SK-N-SH treated with all-trans-retinoic acid at 6 μM for 48 hours (cell line): ENCODE measurements at regions not wholly inside any gene's neighbourhood (a gene's known extent, or its start where the extent isn't known, plus 50 kb on each side); places are given as distances from the start of the nearest gene placed in this dataset.

Source experiments
- ATAC-seq: fragments of 200-7000 bp; cut with Tn5 transposase; 3 replicates; pipeline ENCODE4 v1.9.1; 2020; ENCODE audit warnings: mild to moderate bottlenecking, moderate library complexity
- ARNTL ChIP-seq: fragments of 450-650 bp; formaldehyde crosslinking; IDR thresholded peaks from 2 replicates; pipeline ENCODE4 v1.5.0; 2020; ENCODE audit warnings: low read depth, mild to moderate bottlenecking, moderate library complexity, borderline replicate concordance
- BACH2 ChIP-seq: fragments of 250-450 bp; sonication (Bioruptor Pico); IDR thresholded peaks from 2 replicates; pipeline ENCODE4 v1.9.0; 2021; ENCODE audit warnings: mild to moderate bottlenecking, borderline replicate concordance
- CSDC2 ChIP-seq: fragments of 250-450 bp; sonication (Bioruptor Pico); IDR thresholded peaks from 2 replicates; pipeline ENCODE4 v1.5.0; 2020; ENCODE audit warnings: mild to moderate bottlenecking, moderate library complexity
- ESRRG ChIP-seq: fragments of 250-450 bp; sonication (Bioruptor Pico); IDR thresholded peaks from 2 replicates; pipeline ENCODE4 v1.6.1; 2021; ENCODE audit warnings: mild to moderate bottlenecking
- GLIS3 ChIP-seq: fragments of 250-450 bp; sonication (Bioruptor Pico); IDR thresholded peaks from 2 replicates; pipeline ENCODE4 v1.5.0; 2020; ENCODE audit warnings: mild to moderate bottlenecking, moderate library complexity
- ISL1 ChIP-seq: fragments of 250-450 bp; sonication (Bioruptor Pico); IDR thresholded peaks from 2 replicates; pipeline ENCODE4 v2.1.2; 2022; ENCODE audit warnings: mild to moderate bottlenecking, moderate library complexity
- OSR1 ChIP-seq: fragments of 250-450 bp; sonication (Bioruptor Pico); IDR thresholded peaks from 2 replicates; pipeline ENCODE4 v1.8.0; 2022; ENCODE audit warnings: moderate library complexity, mild to moderate bottlenecking, inconsistent platforms
- PPARA ChIP-seq: fragments of 250-450 bp; sonication (Bioruptor Pico); IDR thresholded peaks from 2 replicates; pipeline ENCODE4 v1.5.0; 2020; ENCODE audit warnings: mild to moderate bottlenecking, borderline replicate concordance
- RARB ChIP-seq: fragments of 250-450 bp; sonication (Bioruptor Pico); IDR thresholded peaks from 2 replicates; pipeline ENCODE4 v1.8.0; 2021; ENCODE audit warnings: mild to moderate bottlenecking, moderate library complexity
- SNAI2 ChIP-seq: fragments of 250-450 bp; sonication (Bioruptor Pico); IDR thresholded peaks from 2 replicates; pipeline ENCODE4 v1.5.0; 2020; ENCODE audit warnings: mild to moderate bottlenecking, moderate library complexity
- TCF4 ChIP-seq: fragments of 250-450 bp; sonication (Bioruptor Pico); IDR thresholded peaks from 2 replicates; pipeline ENCODE4 v1.8.0; 2021; ENCODE audit warnings: mild to moderate bottlenecking, moderate library complexity, borderline replicate concordance
- ZC3H10 ChIP-seq: fragments of 250-450 bp; sonication (Bioruptor Pico); IDR thresholded peaks from 2 replicates; pipeline ENCODE4 v1.5.1; 2021; ENCODE audit warnings: mild to moderate bottlenecking, moderate library complexity
- ZFP3 ChIP-seq: fragments of 250-450 bp; sonication (Bioruptor Pico); IDR thresholded peaks from 2 replicates; pipeline ENCODE4 v1.5.0; 2020; ENCODE audit warnings: mild to moderate bottlenecking, moderate library complexity
- ZFP30 ChIP-seq: fragments of 450-650 bp; formaldehyde crosslinking; IDR thresholded peaks from 2 replicates; pipeline ENCODE4 v1.5.0; 2022; ENCODE audit warnings: mild to moderate bottlenecking, moderate library complexity
- ZNF565 ChIP-seq: fragments of 450-650 bp; formaldehyde crosslinking; conservative IDR thresholded peaks from 2 replicates; pipeline ENCODE4 v1.5.0; 2020; ENCODE audit warnings: low read depth, mild to moderate bottlenecking, moderate library complexity
- ZNF8 ChIP-seq: fragments of 450-650 bp; formaldehyde crosslinking; IDR thresholded peaks from 2 replicates; pipeline ENCODE4 v1.5.0; 2020; ENCODE audit warnings: mild to moderate bottlenecking, moderate library complexity
- TF ChIP-seq, protein P1 (sequence below): fragments of 250-450 bp; sonication (Bioruptor Pico); IDR thresholded peaks from 2 replicates; pipeline ENCODE4 v1.5.0; 2020; ENCODE audit warnings: mild to moderate bottlenecking, moderate library complexity
- TF ChIP-seq, protein P2 (sequence below): fragments of 250-450 bp; sonication (Bioruptor Pico); IDR thresholded peaks from 2 replicates; pipeline ENCODE4 v1.5.1; 2021; ENCODE audit warnings: mild to moderate bottlenecking, moderate library complexity
- TF ChIP-seq, protein P3 (sequence below): fragments of 250-450 bp; sonication (Bioruptor Pico); IDR thresholded peaks from 2 replicates; pipeline ENCODE4 v1.8.0; 2020; ENCODE audit warnings: mild to moderate bottlenecking, moderate library complexity, borderline replicate concordance
- TF ChIP-seq, protein P4 (sequence below): fragments of 250-450 bp; sonication (Bioruptor Pico); IDR thresholded peaks from 2 replicates; pipeline ENCODE4 v1.5.1; 2020; ENCODE audit warnings: low read depth, mild to moderate bottlenecking, moderate library complexity
- TF ChIP-seq, protein P5 (sequence below): fragments of 250-450 bp; sonication (Bioruptor Pico); IDR thresholded peaks from 2 replicates; pipeline ENCODE4 v1.8.0; 2021; ENCODE audit warnings: low read depth, mild to moderate bottlenecking, moderate library complexity, borderline replicate concordance

DNA sequence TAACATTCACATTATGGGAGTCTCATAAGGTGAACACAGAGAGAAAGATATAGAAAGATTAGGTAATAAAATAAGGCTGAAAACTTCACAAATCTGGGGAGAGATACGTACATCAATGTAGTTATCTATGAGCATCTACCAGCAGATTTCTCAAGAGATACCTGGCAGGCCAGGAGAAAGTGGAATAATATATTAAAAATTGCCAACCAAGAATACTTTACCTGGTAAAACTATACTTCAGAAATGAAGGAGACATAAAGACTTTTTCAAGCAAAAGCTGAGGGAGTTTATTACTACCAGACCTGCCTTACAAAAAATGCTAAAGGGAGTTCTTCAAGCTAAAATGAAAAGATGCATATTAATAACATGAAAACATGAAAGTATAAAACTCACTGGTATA lies 78.8 kb upstream of the COMTD1 start (continued):
- TF ChIP-seq, protein P1, sequence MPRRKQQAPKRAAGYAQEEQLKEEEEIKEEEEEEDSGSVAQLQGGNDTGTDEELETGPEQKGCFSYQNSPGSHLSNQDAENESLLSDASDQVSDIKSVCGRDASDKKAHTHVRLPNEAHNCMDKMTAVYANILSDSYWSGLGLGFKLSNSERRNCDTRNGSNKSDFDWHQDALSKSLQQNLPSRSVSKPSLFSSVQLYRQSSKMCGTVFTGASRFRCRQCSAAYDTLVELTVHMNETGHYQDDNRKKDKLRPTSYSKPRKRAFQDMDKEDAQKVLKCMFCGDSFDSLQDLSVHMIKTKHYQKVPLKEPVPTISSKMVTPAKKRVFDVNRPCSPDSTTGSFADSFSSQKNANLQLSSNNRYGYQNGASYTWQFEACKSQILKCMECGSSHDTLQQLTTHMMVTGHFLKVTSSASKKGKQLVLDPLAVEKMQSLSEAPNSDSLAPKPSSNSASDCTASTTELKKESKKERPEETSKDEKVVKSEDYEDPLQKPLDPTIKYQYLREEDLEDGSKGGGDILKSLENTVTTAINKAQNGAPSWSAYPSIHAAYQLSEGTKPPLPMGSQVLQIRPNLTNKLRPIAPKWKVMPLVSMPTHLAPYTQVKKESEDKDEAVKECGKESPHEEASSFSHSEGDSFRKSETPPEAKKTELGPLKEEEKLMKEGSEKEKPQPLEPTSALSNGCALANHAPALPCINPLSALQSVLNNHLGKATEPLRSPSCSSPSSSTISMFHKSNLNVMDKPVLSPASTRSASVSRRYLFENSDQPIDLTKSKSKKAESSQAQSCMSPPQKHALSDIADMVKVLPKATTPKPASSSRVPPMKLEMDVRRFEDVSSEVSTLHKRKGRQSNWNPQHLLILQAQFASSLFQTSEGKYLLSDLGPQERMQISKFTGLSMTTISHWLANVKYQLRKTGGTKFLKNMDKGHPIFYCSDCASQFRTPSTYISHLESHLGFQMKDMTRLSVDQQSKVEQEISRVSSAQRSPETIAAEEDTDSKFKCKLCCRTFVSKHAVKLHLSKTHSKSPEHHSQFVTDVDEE (CRISPR knock-in tag), result no peak
- TF ChIP-seq ZFP3 (CRISPR knock-in tag) (no peak), PPARA (CRISPR knock-in tag) (no peak)
- TF ChIP-seq, protein P2, sequence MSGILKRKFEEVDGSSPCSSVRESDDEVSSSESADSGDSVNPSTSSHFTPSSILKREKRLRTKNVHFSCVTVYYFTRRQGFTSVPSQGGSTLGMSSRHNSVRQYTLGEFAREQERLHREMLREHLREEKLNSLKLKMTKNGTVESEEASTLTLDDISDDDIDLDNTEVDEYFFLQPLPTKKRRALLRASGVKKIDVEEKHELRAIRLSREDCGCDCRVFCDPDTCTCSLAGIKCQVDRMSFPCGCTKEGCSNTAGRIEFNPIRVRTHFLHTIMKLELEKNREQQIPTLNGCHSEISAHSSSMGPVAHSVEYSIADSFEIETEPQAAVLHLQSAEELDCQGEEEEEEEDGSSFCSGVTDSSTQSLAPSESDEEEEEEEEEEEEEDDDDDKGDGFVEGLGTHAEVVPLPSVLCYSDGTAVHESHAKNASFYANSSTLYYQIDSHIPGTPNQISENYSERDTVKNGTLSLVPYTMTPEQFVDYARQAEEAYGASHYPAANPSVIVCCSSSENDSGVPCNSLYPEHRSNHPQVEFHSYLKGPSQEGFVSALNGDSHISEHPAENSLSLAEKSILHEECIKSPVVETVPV (CRISPR knock-in tag), result no peak

DNA sequence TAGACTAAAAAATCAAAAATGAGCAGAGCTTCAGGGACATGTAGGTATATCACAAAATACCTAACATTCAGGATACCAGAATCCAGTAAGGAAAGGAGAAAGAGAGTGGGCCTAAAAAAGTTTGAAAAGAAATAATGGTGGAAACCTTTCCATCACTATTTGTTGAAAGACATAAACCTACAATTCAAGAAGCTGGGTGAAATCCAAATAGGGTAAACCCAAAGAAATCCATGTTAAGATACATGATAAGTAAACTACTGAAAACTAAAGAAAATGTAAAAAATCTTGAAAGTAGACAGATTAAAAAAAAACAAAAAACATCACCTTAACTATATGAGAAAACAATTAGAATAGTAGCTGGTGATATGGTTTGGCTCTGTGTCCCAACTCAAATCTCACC lies 76.7 kb upstream of the COMTD1 start:
- TF ChIP-seq GLIS3 (CRISPR knock-in tag) (no peak), CSDC2 (CRISPR knock-in tag) (no peak), ZFP30 (no peak), BACH2 (no peak), SNAI2 (CRISPR knock-in tag) (no peak), PPARA (CRISPR knock-in tag) (no peak)
- TF ChIP-seq, protein P2 (CRISPR knock-in tag), result no peak
- ATAC-seq, result no peak

DNA sequence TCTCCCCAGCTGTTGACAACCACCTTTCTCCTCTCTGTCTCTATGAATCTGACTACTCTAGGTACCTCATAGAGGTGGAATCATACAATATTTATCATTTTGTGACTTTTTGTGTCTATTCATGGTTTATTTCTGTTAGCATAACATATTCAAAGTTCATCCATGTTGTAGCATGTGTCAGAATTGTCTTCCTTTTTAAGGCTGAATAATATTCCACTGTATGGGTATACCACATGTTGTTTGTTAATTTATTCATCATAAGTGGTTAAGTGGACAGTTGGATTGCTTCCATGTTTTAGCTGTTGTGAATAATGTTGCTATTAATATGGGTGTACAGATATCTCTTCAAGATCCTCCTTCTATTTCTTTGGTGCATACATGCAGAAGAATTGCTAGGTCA lies 69.9 kb upstream of the COMTD1 start:
- TF ChIP-seq ARNTL (CRISPR knock-in tag), result no peak
- peak; percentile 93 for TF ChIP-seq ZNF8 (CRISPR knock-in tag)
- no peak for ATAC-seq

DNA sequence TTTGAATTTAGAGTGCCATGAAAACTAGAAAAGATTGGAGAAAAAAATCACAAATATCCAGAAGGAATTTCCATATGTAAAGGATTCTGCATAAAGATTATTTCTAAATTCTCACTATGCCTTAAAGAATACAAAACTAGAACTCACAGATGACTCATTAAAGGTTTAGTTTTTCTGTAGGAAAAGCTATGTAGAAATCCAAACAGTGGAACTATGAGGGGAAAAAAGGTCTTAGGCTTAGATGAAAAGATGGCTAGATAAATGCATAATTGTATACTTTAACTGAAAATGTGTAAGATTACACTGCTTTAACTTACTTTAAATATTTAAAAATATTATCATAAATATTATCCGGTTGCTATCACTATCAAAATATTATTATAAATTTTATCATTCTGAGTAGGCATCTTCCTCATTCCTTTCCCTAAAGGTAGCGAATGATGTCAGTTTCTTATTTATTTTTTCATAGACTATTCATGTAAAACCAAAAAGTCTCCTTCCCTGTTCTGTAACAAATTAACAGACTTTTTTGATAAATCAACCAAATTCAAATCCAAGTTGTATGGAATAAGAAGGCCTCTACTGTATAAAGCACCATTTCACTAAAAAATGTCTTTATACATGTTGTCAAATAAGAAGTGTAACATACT lies 69.1 kb upstream of the COMTD1 start:
- no peak for TF ChIP-seq ISL1
- TF ChIP-seq ZC3H10, result no peak
- no peak for TF ChIP-seq GLIS3 (CRISPR knock-in tag)
- no peak for TF ChIP-seq ESRRG (CRISPR knock-in tag)
- TF ChIP-seq ZNF8 (CRISPR knock-in tag), result no peak
- TF ChIP-seq ZFP30, result no peak
- TF ChIP-seq ZNF565, result no peak
- ATAC-seq, result no peak

DNA sequence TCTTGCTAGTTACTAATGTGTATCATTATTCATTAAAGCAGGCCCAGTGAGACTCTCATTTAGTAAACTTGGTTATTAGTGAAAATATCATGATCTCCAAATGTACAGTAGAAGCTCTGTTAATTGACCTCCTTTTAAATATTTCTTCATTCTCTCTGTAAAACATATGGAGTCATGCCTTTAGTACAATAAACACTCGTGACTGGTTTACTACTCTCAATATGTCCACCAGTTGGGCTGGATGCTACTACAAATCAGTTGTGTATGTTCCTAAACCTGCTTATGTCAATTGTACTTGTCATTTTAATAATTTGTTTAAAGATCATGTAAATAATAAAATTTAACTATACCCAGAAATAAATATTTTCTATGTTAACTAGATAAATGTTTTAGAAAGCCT lies 68.6 kb upstream of the COMTD1 start:
- ATAC-seq, result no peak
- TF ChIP-seq, protein P3, sequence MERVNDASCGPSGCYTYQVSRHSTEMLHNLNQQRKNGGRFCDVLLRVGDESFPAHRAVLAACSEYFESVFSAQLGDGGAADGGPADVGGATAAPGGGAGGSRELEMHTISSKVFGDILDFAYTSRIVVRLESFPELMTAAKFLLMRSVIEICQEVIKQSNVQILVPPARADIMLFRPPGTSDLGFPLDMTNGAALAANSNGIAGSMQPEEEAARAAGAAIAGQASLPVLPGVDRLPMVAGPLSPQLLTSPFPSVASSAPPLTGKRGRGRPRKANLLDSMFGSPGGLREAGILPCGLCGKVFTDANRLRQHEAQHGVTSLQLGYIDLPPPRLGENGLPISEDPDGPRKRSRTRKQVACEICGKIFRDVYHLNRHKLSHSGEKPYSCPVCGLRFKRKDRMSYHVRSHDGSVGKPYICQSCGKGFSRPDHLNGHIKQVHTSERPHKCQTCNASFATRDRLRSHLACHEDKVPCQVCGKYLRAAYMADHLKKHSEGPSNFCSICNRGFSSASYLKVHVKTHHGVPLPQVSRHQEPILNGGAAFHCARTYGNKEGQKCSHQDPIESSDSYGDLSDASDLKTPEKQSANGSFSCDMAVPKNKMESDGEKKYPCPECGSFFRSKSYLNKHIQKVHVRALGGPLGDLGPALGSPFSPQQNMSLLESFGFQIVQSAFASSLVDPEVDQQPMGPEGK (CRISPR knock-in tag), result no peak
- TF ChIP-seq ESRRG (CRISPR knock-in tag), result no peak
- no peak for TF ChIP-seq OSR1 (CRISPR knock-in tag)
- no peak for TF ChIP-seq BACH2
- no peak for TF ChIP-seq TCF4 (CRISPR knock-in tag)
- no peak for TF ChIP-seq RARB (CRISPR knock-in tag)
- TF ChIP-seq, protein P4, sequence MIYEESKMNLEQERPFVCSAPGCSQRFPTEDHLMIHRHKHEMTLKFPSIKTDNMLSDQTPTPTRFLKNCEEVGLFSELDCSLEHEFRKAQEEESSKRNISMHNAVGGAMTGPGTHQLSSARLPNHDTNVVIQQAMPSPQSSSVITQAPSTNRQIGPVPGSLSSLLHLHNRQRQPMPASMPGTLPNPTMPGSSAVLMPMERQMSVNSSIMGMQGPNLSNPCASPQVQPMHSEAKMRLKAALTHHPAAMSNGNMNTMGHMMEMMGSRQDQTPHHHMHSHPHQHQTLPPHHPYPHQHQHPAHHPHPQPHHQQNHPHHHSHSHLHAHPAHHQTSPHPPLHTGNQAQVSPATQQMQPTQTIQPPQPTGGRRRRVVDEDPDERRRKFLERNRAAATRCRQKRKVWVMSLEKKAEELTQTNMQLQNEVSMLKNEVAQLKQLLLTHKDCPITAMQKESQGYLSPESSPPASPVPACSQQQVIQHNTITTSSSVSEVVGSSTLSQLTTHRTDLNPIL (CRISPR knock-in tag), result no peak
- TF ChIP-seq ZNF565, result no peak
- TF ChIP-seq, protein P5, sequence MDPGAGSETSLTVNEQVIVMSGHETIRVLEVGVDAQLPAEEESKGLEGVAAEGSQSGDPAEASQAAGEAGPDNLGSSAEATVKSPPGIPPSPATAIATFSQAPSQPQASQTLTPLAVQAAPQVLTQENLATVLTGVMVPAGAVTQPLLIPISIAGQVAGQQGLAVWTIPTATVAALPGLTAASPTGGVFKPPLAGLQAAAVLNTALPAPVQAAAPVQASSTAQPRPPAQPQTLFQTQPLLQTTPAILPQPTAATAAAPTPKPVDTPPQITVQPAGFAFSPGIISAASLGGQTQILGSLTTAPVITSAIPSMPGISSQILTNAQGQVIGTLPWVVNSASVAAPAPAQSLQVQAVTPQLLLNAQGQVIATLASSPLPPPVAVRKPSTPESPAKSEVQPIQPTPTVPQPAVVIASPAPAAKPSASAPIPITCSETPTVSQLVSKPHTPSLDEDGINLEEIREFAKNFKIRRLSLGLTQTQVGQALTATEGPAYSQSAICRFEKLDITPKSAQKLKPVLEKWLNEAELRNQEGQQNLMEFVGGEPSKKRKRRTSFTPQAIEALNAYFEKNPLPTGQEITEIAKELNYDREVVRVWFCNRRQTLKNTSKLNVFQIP (CRISPR knock-in tag), result no peak
- no peak for TF ChIP-seq ZC3H10
- TF ChIP-seq ZFP3 (CRISPR knock-in tag), result no peak
- TF ChIP-seq SNAI2 (CRISPR knock-in tag), result no peak
- TF ChIP-seq, protein P1 (CRISPR knock-in tag), result no peak
- TF ChIP-seq CSDC2 (CRISPR knock-in tag), result no peak
